Keratinocyte (primary cell): ENCODE measurements at regions not wholly inside any gene's neighbourhood (a gene's known extent, or its start where the extent isn't known, plus 50 kb on each side); places are given as distances from the start of the nearest gene placed in this dataset.

Source experiments
- CTCF ChIP-seq, 3 experiments: IDR thresholded peaks in 1 of 3; conservative IDR thresholded peaks in 1 of 3; optimal IDR thresholded peaks in 1 of 3; 2 replicates in 2 of 3; 3 replicates in 1 of 3; pipeline versions ENCODE3 to v1.5.1; 2011; ENCODE audit warnings: low read length in 3 of 3, mild to moderate bottlenecking in 3 of 3, moderate library complexity in 2 of 3, control low read depth in 1 of 3, inconsistent platforms in 1 of 3; ENCODE audit not compliant: insufficient read depth in 2 of 3; ENCODE audit errors: extremely low read depth in 1 of 3
- EZH2 ChIP-seq: IDR thresholded peaks from one replicate; pipeline ENCODE4 v1.6.1; 2012; ENCODE audit warnings: inconsistent platforms, mild to moderate bottlenecking, low read length, moderate library complexity

GRCh38 chr2:76572981-76573380 lies 862.3 kb upstream of the GCFC2 start:
- TF ChIP-seq CTCF (optimal IDR thresholded peaks at IDR 0.05 in 1 of 3, IDR thresholded peaks at IDR 0.05 in 1 of 3, conservative IDR thresholded peaks at IDR 0.05 in 1 of 3; ENCODE audit: extremely low read depth in 1 of 3, insufficient read depth in 2 of 3, low read length in 3 of 3) (no peak), EZH2 (no peak)
